Femur (tissue), 1 donor: ENCODE measurements at regions not wholly inside any gene's neighbourhood (a gene's known extent, or its start where the extent isn't known, plus 50 kb on each side); places are given as distances from the start of the nearest gene placed in this dataset.

ENCODE experiments used
- DNase-seq: peaks from one replicate; pipeline ENCODE4 v3.0.0-alpha.2; 2017

DNA sequence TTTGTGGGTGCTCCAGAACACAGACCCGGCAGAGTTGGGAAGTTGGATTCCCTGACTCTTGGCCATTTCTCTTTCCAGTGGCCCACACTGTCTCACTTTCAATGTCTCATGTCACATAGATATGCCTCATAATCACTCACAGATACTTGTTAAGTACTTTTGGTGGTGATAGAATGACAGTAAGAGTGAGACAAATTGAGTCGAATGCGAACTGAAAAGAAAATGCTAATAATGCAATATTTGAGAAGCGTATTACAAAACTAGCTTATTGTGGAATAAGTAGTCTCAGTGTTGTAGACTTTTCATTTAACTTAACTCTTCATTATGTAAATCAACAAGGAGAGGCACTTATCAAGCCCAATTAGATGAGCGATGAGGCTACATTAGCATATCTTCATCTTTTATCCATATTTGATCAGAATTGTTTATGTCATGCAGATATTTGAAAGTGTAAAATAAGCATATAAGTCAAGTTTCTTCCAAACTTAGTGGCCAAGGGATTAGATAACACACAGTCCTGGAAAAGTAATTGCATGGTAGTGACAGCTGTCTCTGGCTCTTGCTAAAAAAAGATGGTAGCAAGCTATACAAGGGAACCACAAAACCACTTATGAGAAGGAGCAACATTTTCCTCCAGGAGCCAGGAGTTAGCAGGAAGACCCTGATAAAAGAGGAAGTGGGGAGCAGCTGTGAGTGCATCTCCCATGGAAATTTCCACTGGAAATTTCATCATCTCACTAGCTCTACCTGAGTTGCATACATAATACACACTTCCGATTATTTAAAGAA, 243.6 kb downstream of the ARRDC4 start:
- no peak for DNase-seq

DNA sequence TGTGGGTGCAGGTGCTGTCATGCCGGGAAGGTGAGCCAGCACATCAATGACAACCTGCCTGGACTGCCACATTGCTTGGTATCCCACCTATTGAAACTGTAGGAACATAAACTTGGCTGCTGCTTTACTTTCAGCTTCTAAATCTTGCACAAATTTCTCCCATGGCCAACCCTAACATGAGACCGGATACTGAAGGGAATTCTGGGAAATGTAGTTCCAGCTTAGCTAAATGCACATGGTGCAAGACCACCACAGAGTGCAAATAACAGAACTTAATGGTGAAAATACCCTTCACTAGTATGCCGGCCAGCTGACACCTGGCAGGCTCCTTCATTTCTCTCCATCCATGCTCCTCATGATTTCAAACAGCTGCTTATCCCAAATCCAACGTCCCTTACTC, 247.4 kb downstream of the ARRDC4 start:
- DNase-seq: no peak

GRCh38 chr15:98213346-98213979, 253.0 kb downstream of the ARRDC4 start:
- no peak for DNase-seq

- no peak for DNase-seq
Observed at GRCh38 chr15:98216166-98216565, 255.7 kb downstream of the ARRDC4 start.

DNA sequence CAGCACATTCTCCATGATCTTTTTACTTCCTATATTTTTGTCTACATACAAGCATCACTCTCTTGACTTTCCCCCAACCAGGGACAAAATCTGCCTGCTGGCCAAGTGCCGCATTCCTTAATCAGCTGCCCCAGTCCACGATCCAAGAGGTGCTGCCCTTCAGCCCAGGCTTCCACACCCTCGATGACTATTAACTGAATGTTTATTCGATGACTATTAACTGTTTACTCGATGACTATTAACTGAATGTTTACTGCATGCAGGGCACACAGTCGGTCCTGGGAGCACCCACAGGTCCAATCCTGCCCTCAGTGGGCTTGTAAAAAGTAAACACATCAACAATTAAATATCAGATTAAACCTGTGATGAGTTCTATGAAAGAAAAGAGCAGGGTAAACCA, 256.9 kb downstream of the ARRDC4 start:
- DNase-seq: no peak

GRCh38 chr15:98221144-98221543, 260.6 kb downstream of the ARRDC4 start:
- no peak for DNase-seq

DNA sequence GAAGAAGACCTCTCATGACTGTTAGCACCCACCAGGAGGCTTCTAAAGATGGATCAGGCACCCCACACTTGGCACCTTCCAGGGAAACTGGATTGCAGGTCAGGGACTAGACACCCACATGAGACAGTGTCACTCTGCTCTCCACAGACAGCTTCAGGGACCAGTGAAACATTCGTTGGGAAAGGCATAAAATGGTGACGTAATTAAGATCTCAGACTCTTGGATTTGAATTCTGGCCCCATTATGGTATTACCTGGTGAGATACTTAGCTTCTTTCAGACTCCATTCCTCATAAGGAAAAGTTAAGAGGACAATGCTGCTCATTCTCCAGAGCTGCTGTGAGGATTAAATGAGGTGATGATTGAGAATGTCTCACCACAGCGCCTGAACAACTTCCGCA, 261.1 kb downstream of the ARRDC4 start:
- DNase-seq: no peak

DNA sequence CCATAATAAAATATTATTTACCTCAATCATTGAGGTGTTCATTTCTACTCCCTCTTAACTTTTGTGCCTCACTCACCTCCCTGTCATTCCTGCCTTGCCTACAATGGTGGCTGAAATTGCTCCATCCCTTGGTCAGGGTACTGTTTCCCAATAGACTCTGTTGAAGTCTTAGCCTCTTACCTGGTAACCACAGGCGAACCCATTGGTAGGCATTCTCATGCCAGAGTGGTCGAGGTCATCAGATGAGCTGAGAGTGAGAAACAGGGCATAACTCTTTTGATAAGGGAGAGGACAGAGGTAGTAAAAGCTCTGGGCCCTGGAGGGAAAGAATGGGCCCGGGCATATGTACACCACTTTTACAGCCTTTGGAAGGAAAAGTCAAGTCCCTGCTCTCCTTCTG, 265.6 kb downstream of the ARRDC4 start:
- no peak for DNase-seq

- no peak for DNase-seq
Observed at GRCh38 chr15:98226578-98226977, 266.1 kb downstream of the ARRDC4 start.

GRCh38 chr15:98228846-98229245, 268.3 kb downstream of the ARRDC4 start:
- DNase-seq: no peak

DNA sequence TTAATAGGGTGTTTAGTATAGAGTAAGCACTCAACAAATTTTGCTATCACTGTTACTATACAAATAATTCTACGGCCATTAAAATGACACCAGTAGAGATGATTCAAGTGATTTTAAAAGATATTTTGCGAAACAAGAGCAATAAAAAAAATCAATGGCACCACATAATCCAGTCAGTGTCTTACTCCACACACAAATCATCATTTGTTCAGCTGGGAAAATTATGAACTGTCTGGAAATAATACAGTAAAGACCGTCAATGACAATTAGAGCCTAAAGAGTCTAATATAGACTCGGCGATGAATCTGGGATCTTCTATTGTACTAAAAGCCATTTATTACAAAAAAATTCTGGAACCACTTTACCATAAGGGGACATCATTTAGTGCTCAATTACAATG, 270.5 kb downstream of the ARRDC4 start:
- no peak for DNase-seq

GRCh38 chr15:98231696-98232440, 271.4 kb downstream of the ARRDC4 start:
- DNase-seq: no peak

DNA sequence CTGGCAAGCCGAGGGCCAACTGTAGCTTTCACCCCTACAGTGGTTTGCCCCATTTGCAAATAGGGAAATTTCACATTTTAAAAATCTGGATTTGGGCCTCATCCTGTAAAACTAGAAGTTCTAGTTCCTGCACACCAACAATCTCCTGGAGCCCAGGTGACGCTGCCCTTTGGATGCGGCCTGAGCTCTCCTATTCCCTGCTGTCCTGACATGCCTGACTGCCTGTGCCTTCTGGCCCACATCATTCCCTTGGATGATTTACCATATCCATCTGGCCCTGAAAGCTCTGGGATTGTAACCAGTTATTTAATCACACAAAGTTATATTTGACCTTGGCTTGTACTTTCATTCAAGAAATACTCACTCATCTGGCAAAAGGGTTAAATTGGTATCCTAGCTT, 272.3 kb downstream of the ARRDC4 start:
- no peak for DNase-seq

GRCh38 chr15:98233873-98234272, 273.4 kb downstream of the ARRDC4 start:
- no peak for DNase-seq

GRCh38 chr15:98240303-98240702, 279.8 kb downstream of the ARRDC4 start:
- no peak for DNase-seq

DNA sequence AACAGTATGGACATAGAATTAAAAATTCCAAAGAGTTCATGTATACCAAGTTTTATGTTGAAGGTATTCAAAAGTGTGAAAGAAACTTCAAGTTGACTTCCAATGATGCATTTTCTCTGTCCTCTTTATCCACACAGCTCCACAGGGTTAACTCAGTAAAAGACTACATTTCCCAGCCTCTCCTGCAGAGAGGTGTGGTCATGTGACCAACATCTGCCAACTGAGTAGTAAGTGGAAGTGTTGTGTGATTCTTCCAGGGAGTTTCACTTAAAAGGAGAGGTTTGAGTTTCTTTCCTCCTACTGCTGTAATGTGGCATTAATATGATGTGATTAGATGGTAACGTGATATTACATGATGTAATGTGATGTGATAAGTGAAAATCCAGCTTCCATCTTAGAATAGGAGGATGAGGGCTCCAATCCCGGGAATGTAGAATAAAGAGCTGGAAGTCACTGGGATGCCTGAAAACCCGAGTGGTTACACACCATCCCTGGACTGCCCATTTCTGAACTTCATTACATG, 280.6 kb downstream of the ARRDC4 start:
- DNase-seq: no peak

DNA sequence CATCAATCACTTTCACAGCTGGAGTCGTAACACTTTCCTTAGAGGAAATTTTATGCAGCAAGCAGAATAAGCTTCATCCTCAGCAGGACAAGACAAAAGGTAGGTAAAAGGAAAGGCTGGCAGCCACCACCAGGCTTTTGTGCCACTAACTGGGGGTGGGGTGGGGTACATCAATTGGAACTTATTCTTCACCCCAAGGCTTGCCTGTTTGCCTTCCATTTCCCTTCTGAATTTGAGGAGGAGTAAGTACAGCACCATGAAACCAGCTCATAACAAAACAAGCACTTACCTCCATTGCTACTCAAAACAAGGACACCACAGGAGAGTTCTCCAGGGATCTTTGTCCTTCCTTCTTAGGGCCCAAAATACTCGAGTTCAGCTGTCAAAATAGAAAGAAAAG, 296.8 kb downstream of the ARRDC4 start:
- no peak for DNase-seq

GRCh38 chr15:98263787-98264186, 303.3 kb downstream of the ARRDC4 start:
- DNase-seq: no peak

- DNase-seq: no peak
Observed at GRCh38 chr15:98266295-98266694, 305.8 kb downstream of the ARRDC4 start.

- no peak for DNase-seq
Observed at GRCh38 chr15:98268163-98268562, 307.7 kb downstream of the ARRDC4 start.

DNA sequence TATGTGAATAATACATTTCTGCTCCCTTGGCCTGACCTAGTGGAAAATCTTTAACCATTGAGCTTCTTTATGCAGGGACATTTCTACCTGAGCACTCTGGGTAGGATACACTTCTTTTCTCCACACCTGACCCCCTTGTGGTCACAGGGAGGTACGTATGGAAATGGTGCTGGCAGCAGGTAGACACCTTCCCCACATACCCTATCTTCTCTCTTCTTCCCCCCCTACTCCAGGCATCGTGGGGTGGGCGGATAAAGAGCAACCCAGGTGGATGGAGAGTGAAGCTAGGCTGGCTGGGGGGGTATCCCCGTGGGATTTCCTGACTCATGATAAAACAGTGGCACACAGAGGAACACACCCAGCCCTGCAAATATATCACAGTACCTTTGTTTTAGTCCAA, 312.1 kb downstream of the ARRDC4 start:
- DNase-seq: no peak

GRCh38 chr15:98276018-98276417, 315.5 kb downstream of the ARRDC4 start:
- no peak for DNase-seq

GRCh38 chr15:98277602-98278001, 317.1 kb downstream of the ARRDC4 start:
- DNase-seq: no peak
